NCI-H1417 (cell line): ENCODE measurements at regions not wholly inside any gene's neighbourhood (a gene's known extent, or its start where the extent isn't known, plus 50 kb on each side); places are given as distances from the start of the nearest gene placed in this dataset.

Source experiments
- DNase-seq, 3 experiments: peaks; one replicate each; lab custom pipeline; 2025; lab: John Stamatoyannopoulos, UW

- no peak for DNase-seq
Observed at GRCh38 chr10:43901744-43902504, 253.2 kb upstream of the ZNF32 start.

DNA sequence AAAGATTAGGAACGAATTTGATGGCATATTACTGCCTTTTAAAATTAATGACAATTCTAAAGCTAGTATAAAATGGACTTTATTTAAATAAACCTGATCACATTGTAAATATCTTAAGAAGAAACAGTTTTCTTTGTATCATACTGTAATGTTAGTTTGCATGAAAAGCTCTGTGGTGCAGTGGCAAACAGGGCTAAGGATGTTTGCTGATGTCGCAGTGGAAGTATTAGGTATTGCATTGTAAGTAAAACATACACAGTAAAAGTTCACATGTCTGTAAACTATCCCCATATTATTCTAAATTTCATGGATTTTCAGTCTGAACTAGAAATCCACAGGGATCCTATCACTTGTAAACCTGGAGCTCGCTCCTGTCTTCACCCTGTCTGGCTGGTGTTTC lies 252.6 kb upstream of the ZNF32 start:
- no peak for DNase-seq

DNA sequence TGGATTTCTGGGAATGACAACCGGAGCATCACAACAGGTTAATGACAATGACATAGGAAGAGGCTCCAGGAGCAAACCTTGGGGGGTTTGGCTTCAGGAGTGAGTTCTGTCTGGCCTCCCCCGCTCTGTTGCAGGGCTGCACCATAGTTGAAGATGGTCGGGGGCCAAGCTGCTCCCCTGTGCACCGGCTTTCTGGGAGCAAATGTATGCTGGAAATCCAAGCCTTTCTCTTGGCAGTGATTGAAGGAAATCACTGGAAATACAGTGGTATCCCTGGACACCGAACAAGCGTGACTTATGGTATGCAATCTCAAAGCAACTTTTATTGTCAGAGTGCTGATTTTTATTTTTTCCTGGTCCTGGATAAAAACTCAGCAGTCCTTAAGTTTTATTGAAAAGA lies 251.9 kb upstream of the ZNF32 start:
- no peak for DNase-seq

- no peak for DNase-seq
Observed at GRCh38 chr10:43899224-43899959, 250.7 kb upstream of the ZNF32 start.

DNA sequence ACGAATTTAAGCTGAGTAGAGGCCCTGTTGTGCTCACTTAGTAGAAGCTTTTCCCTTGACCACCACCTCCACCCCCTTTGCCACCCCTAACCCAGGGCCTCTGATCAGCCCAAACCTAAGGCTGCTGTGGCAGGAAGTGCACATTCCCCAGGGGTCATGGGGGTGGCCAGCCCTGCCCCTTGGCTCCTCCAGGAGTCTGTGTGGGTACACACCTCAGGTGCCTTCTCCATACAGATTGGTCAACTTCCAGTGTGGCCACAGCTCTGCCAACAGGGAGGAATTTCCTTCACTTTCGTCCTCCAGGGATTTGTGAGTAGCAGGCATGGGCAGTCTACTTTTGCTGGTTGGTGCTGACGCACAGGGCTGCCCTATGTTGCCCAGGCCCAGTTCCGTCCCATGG lies 249.9 kb upstream of the ZNF32 start:
- no peak for DNase-seq

DNA sequence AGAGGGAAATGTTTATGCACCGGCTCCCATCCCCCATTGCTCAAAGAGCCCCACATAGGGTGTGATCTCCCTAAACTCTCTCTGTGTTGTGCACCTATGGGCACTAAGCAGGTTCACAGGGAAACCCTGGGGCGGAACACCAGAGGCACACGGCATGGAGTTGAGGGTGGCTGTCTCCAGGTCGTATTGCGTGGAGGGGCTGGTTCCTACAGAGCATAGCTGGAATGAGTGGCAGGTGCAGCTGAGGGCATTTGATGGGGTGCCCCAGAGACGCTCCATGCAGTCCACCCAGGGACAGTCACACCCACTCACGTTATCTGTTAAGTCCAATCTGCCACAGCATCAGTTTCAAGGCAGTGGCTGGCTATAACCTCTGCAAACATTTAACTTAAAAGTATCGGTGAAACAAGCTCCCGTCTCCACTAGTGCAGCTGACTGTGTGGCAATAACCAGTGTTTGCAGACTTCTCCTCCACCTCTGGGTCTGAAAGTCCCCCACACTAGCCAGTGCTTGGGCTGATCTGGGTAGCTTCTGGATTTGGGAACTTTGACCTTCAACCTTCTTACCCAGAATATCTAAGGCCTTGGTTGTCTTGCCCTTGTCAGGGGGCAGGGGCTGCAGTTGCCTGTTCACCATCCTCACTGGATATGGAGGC lies 249.2 kb upstream of the ZNF32 start:
- DNase-seq = no peak

DNA sequence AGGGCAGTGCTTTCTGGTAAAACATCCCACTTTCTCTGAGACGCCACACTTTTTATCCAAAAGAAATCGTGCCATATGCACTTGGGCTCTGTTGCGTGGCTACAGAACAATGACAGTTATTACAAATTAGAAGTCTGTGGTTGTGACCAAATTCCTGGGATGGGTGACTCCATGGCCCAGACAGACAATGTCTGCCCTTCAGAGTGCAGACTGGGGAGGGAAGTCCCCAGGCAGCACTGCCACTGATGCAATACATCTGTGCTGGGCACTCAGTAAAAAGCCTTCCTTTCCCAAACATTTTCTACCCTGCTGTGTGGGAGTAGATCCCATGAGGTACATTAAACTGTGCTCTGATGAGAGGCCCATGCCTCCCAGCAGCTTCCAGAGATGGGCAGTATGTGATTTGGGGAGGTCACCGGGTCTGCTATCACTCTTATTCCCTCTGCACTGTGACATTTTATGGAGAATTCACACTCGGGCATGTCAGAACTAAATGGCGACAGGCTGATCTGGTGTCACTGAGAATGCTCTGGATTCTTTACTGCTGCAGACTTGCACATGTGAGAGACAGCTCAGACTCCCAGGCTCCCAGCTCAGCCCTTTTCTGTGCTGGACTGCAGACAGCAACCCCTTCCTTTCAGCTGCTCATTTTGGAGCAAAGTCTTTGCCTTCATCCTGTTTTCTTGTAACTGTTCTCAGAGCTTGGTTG lies 243.5 kb upstream of the ZNF32 start:
- DNase-seq = no peak

- DNase-seq = no peak
Observed at GRCh38 chr10:43891241-43891640, 242.6 kb upstream of the ZNF32 start.

- DNase-seq = no peak
Observed at GRCh38 chr10:43890124-43890523, 241.4 kb upstream of the ZNF32 start.

GRCh38 chr10:43888586-43888985 lies 239.9 kb upstream of the ZNF32 start:
- DNase-seq = no peak

- DNase-seq = no peak
Observed at GRCh38 chr10:43885842-43886241, 237.2 kb upstream of the ZNF32 start.

DNA sequence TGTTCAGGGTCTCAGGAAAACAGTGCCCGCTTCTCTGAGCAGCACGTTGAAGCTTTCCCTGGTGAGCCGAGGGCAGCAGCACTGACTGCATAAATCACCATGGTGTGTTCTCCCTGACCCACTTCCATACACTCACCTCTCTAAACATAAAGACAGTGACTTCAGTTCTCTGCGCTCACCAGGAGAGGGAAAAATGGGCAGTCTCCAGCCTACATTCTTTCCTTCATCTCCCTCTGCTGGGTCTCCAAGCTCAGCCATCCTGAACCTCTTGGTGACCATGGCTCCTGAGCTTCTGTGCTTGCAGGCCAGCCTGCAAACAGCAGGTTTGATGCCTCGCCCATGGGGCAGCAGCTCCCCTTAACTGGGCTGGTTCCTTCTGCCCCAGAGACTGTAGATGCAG lies 236.6 kb upstream of the ZNF32 start:
- no peak for DNase-seq

- DNase-seq = no peak
Observed at GRCh38 chr10:43884501-43885105, 235.9 kb upstream of the ZNF32 start.

DNA sequence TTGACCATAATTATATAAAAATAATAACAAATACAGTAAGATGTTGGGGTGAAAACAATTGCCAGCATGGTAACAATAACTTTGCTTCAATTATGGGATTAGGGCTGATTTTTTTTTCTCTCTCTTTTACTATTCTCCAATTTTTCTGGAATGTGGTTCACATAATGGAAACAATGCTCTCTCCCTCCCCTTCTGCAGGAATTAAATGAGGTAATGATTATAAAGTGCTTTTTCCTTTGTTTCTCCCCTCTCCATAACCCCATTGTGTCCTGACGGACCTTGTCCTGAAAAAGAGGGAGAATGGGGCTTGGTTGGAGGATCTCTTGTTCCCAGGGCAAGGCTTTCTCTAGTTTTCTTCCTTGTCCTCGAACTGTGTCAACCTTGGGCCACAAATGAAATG lies 234.0 kb upstream of the ZNF32 start:
- DNase-seq = no peak

DNA sequence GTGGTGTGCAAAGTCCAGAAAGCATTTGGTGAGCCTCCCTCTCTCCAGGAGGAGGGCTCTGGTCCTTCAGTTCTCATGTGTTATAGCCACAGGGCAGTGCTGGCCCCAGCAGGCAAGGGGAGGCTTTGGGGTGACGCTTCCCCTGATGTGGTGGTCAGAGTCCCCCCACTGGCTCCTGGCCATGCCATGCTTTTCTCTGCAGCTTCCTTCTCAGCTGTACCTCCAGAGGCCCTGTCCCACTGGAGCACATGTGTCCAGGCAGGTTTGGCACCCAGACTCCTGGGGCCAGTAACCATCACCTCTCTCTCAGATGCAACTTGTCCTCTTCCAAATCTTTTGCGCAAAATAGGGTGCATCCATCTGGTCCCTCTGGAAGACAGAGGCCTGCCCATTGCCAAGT lies 233.0 kb upstream of the ZNF32 start:
- DNase-seq = no peak

DNA sequence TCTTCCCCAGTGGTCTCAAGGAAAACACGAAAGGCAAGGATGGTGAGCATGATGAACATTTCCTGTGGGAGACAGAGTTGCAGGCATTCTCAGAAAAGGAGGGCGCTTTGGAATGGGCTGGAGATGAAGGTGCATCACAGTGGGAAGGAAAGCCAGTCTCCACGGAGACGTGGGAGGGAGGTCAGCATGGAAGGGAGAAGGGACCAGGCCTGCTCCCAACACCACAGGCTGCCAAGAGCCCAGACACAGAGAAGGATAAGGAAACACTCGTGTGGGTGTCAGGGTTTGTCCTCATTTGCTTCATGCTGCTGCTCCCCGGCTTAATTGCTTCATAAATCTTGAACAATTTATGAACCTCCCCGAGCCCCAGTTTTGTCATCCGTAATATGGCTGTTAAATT lies 231.5 kb upstream of the ZNF32 start:
- no peak for DNase-seq

DNA sequence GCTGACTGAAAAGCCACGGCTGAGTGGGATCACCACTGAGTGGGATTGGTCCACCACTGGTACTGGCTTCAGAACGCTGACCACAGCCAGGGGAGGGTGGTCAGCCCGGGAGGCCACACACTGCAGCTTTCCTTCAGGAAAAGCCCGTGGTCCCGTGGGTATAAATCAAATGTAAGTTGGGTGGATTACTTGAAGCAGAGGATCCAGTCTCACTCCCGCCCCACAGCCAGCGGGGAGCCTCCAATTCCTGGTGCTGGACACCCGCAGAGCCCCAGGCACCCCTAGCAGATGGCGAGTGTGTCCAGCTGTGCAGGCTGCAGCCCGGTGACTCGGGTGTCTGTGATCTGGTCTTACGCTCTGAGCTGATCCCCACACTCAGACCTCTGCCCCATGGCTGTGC lies 231.1 kb upstream of the ZNF32 start:
- DNase-seq = no peak

DNA sequence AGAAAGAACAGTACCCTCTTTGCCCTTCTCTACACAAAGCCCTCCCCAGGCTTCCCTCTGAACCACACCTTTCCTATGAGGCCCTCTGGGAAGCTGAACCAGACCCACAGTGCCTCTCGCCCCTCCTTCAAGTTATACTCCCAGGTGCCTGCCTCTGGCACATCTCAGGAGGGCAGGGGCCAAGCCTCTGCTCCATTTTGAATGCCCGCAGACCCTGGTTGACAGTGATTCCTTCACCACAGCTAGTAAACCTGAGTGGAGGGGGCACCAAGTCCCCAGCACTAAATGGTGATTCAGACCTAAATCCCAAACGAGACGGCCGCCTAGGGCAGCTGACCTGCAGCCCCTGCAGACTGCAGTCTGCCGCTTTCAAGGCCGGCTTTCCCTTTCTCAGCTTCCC lies 230.5 kb upstream of the ZNF32 start:
- DNase-seq = no peak

- no peak for DNase-seq
Observed at GRCh38 chr10:43878386-43878785, 229.7 kb upstream of the ZNF32 start.

DNA sequence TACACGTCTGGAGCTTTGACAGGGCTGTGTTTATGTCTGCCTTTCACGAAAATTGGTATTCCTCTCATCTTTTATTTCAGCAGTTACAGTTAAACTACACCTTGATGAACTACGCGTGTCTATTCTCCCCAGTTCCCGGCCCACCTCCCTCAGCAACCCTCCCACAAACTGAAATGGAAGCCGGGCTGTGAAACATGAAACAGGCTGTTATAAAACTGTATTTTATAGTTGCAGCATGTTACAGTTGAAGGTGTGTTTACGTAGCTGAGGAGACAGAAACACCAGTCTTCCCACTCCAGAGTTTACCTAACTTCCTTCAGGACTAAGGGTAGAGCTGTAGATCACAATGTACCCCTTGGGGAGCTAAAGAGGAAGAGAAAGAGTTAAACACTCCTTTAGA lies 228.3 kb upstream of the ZNF32 start:
- no peak for DNase-seq

DNA sequence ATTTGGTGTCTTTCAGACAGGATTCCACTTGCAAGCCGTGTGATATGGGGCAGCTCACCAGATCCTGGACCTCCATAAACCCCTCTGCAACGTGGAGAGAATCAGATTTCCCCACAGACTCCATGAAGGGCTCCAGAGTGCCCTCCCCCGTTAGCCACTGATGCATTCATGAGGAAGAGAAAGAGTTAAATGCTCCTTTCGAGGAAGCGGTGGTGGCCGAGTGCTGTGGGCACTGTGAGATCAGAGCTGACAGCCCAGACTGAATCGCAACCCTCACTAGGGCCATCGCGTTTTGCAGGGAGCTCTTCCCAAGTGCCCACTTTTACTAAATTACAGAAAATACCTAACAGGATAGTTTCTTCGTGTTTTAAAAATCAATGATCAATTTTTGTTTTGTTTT lies 226.3 kb upstream of the ZNF32 start:
- DNase-seq = no peak

- DNase-seq = no peak
Observed at GRCh38 chr10:43873717-43874116, 225.0 kb upstream of the ZNF32 start.
